ENCODE measurements at regions not wholly inside any gene's neighbourhood (a gene's known extent, or its start where the extent isn't known, plus 50 kb on each side); places are given as distances from the start of the nearest gene placed in this dataset.

- no peak overlapping the region for H3K4me3 ChIP-seq
- H3K36me3 ChIP-seq: no peaks in the 10 kb centered on the region
- intact Hi-C loops (cut with DNase I): no loop called here
- no peaks in the 10 kb centered on the region for H3K4me1 ChIP-seq
- no peaks in the 10 kb centered on the region for H3K9me3 ChIP-seq
- DNase-seq (ENCODE audit: low spot score in 2 of 2): no peak
- no peak for TF ChIP-seq CTCF (IDR thresholded peaks at IDR 0.05)
- no peaks in the 10 kb centered on the region for H3K27me3 ChIP-seq
- no peak overlapping the region for H3K27ac ChIP-seq
These were observed 239.0 kb upstream of the RNF32 start for GRCh38 chr7:156401617-156402016.

- TF ChIP-seq CTCF (IDR thresholded peaks at IDR 0.05): no peak
- Histone ChIP-seq H3K36me3 (no peaks in the 10 kb centered on the region), H3K27ac (no peak overlapping the region), H3K27me3 (no peaks in the 10 kb centered on the region), H3K9me3 (no peaks in the 10 kb centered on the region), H3K4me3 (no peak overlapping the region), H3K4me1 (no peaks in the 10 kb centered on the region)
- intact Hi-C loops (cut with DNase I): no loop called here
- no peak for DNase-seq (ENCODE audit: low spot score in 2 of 2)
These were observed 240.5 kb upstream of the RNF32 start for GRCh38 chr7:156400046-156400445.

DNA sequence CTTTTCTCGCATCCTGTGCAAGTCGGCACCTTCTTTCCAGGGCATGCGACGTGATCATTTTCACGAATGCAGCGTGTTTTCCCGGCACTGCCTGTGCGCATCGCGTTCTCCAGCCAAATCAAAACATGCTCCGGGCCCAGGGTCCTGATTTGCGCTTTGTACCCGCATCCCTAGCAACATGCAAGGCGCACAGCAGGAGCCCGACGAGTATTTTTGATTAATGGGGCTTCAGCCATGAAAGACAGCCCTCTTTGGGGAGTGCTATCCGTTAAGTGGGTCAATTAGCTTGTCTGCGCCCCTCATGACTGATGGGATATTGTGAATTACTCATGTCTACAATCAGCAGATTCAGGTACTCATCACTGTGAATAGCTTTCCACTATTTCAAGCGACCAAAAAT, 243.3 kb upstream of the RNF32 start:
- intact Hi-C loops (cut with DNase I): no loop called here
- Histone ChIP-seq H3K4me1 (no peaks in the 10 kb centered on the region), H3K4me3 (no peak overlapping the region), H3K9me3 (no peaks in the 10 kb centered on the region), H3K36me3 (no peaks in the 10 kb centered on the region), H3K27me3 (no peaks in the 10 kb centered on the region), H3K27ac (no peak overlapping the region)
- DNase-seq (ENCODE audit: low spot score in 2 of 2): no peak
- TF ChIP-seq CTCF (IDR thresholded peaks at IDR 0.05): no peak

DNA sequence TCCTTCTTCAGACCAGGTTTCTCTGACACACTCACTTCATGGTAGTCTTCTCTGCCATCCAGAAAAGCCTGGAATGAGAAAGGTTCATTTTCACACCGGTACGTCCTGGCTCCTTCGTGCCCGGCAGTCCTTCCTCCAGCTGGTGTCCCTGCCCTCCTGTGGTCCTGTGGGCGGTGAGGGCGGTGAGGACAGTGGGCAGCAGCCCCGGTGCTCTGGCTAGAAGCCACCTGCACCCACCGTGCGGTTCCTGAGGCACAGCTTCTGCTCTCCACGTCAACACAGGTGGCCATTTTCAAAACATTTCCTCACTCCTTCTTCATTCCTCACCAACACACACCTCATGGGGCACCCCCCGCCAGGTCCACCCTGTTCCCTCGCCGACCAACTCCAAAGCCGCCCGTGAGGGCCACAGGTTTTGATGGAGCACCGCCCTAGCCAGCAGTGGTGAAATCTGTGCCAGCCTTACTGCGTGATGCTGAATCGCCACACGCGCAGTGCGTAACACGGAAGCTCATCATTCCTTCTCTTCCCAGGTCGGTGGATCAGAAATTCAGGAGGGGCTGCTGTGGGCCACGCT, 251.4 kb upstream of the RNF32 start:
- TF ChIP-seq CTCF (IDR thresholded peaks at IDR 0.05): no peak
- no peaks in the 10 kb centered on the region for H3K27me3 ChIP-seq
- DNase-seq (ENCODE audit: low spot score in 2 of 2): no peak
- H3K27ac ChIP-seq: no peak overlapping the region
- intact Hi-C loops (cut with DNase I): no loop called here
- H3K36me3 ChIP-seq: no peaks in the 10 kb centered on the region
- H3K4me3 ChIP-seq: no peak overlapping the region
- H3K9me3 ChIP-seq: no peaks in the 10 kb centered on the region
- no peaks in the 10 kb centered on the region for H3K4me1 ChIP-seq

GRCh38 chr7:156386097-156386496, 254.5 kb upstream of the RNF32 start:
- H3K4me1 ChIP-seq: no peaks in the 10 kb centered on the region
- H3K27ac ChIP-seq: no peak overlapping the region
- no peaks in the 10 kb centered on the region for H3K9me3 ChIP-seq
- H3K4me3 ChIP-seq: no peak overlapping the region
- no peaks in the 10 kb centered on the region for H3K27me3 ChIP-seq
- intact Hi-C loops (cut with DNase I): no loop called here
- no peak for TF ChIP-seq CTCF (IDR thresholded peaks at IDR 0.05)
- H3K36me3 ChIP-seq: no peaks in the 10 kb centered on the region
- no peak for DNase-seq (ENCODE audit: low spot score in 2 of 2)

- Histone ChIP-seq H3K36me3 (no peaks in the 10 kb centered on the region), H3K27me3 (no peaks in the 10 kb centered on the region), H3K4me1 (no peaks in the 10 kb centered on the region), H3K4me3 (no peak overlapping the region), H3K9me3 (no peaks in the 10 kb centered on the region), H3K27ac (no peak overlapping the region)
- DNase-seq (ENCODE audit: low spot score in 2 of 2): no peak
- intact Hi-C loops (cut with DNase I): no loop called here
- no peak for TF ChIP-seq CTCF (IDR thresholded peaks at IDR 0.05)
These were observed 255.9 kb upstream of the RNF32 start for GRCh38 chr7:156384706-156385105.
